Progenitor cell of endocrine pancreas (in vitro differentiated cells): ENCODE measurements at regions not wholly inside any gene's neighbourhood (a gene's known extent, or its start where the extent isn't known, plus 50 kb on each side); places are given as distances from the start of the nearest gene placed in this dataset.

Source experiments
- DNase-seq: peaks from one replicate; pipeline ENCODE4 v3.0.0; 2021; ENCODE audit warnings: low spot score; ENCODE audit not compliant: unreplicated experiment
- H3K27ac Mint-ChIP-seq: 2 replicates; pipeline ENCODE4 v1.8.0; 2021; ENCODE audit warnings: mild to moderate bottlenecking, moderate library complexity, mixed read lengths
- H3K27me3 Mint-ChIP-seq: 2 replicates; pipeline ENCODE4 v1.8.0; 2021; ENCODE audit warnings: mixed read lengths
- H3K36me3 Mint-ChIP-seq: 2 replicates; pipeline ENCODE4 v1.8.0; 2022; ENCODE audit warnings: mixed read lengths; ENCODE audit not compliant: insufficient read depth
- H3K4me1 Mint-ChIP-seq: 2 replicates; pipeline ENCODE4 v1.8.0; 2021; ENCODE audit warnings: low read depth, mixed read lengths
- H3K4me3 Mint-ChIP-seq: 2 replicates; pipeline ENCODE4 v1.8.0; 2021; ENCODE audit warnings: low read depth, mild to moderate bottlenecking, moderate library complexity, mixed read lengths
- H3K9me3 Mint-ChIP-seq: 2 replicates; pipeline ENCODE4 v1.8.0; 2021; ENCODE audit warnings: low read depth, mixed read lengths
- TF ChIP-seq, protein P1 (sequence below): fragments of 200-600 bp; sonication (generic); IDR thresholded peaks from one replicate; pipeline ENCODE4 v1.5.0; 2021; ENCODE audit warnings: antibody characterized with exemption, mild to moderate bottlenecking; ENCODE audit not compliant: unreplicated experiment

DNA sequence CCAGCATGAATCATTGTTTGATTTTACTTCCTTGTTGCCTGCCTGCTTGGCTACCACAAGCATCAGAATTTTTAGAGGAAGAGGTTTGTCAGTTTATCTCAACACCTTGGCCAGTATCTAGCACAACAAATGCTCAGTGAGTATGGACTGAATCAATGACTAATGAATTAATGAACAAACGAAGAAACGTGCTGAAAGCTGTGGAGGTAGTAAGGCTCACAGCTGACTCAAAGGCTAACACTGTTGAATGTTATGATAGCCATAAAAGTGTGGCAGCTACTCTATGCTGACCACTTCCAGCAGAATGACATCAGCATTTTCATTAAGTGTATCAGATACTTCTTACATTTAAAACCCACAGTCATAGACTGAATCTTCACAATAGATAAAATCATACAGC lies 543.4 kb downstream of the IRS1 start:
- H3K4me3 Mint-ChIP-seq: no peak overlapping the region
- no peak overlapping the region for H3K27ac Mint-ChIP-seq
- H3K4me1 Mint-ChIP-seq: no peaks in the 10 kb centered on the region
- no peak for DNase-seq
- TF ChIP-seq, protein P1, sequence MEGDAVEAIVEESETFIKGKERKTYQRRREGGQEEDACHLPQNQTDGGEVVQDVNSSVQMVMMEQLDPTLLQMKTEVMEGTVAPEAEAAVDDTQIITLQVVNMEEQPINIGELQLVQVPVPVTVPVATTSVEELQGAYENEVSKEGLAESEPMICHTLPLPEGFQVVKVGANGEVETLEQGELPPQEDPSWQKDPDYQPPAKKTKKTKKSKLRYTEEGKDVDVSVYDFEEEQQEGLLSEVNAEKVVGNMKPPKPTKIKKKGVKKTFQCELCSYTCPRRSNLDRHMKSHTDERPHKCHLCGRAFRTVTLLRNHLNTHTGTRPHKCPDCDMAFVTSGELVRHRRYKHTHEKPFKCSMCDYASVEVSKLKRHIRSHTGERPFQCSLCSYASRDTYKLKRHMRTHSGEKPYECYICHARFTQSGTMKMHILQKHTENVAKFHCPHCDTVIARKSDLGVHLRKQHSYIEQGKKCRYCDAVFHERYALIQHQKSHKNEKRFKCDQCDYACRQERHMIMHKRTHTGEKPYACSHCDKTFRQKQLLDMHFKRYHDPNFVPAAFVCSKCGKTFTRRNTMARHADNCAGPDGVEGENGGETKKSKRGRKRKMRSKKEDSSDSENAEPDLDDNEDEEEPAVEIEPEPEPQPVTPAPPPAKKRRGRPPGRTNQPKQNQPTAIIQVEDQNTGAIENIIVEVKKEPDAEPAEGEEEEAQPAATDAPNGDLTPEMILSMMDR: no peak
- peaks cover 5% of the 10 kb centered on the region for H3K9me3 Mint-ChIP-seq
- no peaks in the 10 kb centered on the region for H3K27me3 Mint-ChIP-seq
- H3K36me3 Mint-ChIP-seq: no peaks in the 10 kb centered on the region

DNA sequence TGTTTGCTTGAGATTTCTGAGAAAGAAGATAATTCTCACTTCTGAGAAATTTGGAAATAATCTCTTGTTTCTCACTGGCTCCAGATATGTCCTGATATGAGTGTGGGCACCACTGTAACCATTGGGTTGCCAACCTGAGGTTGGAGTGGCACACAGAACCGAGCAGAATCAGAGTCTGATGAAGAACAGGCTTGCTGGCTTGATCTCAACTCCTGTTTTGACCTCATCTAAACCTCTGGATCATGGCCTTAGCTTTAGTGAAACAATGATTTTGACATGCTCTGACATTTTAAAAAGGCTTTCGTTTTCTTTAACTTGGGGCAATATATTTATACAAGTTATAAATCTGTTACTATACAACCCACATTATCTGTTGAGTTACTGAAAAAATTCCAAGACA lies 548.0 kb downstream of the IRS1 start:
- Mint-ChIP-seq H3K9me3 (peaks cover 5% of the 10 kb centered on the region), H3K4me3 (no peak overlapping the region), H3K4me1 (no peaks in the 10 kb centered on the region), H3K27me3 (no peaks in the 10 kb centered on the region), H3K27ac (no peak overlapping the region), H3K36me3 (no peaks in the 10 kb centered on the region)
- TF ChIP-seq, protein P1: no peak
- DNase-seq: no peak

- TF ChIP-seq, protein P1: no peak
Observed at GRCh38 chr2:226247289-226248275, 552.0 kb downstream of the IRS1 start.

GRCh38 chr2:226234187-226234586 lies 565.4 kb downstream of the IRS1 start:
- no peak for DNase-seq
- Mint-ChIP-seq H3K4me3 (no peak overlapping the region), H3K36me3 (no peaks in the 10 kb centered on the region), H3K9me3 (no peaks in the 10 kb centered on the region), H3K4me1 (no peaks in the 10 kb centered on the region), H3K27me3 (no peaks in the 10 kb centered on the region), H3K27ac (no peak overlapping the region)
- TF ChIP-seq, protein P1: no peak

More at GRCh38 chr2:226247289-226248275, 552.0 kb downstream of the IRS1 start:
- H3K27ac Mint-ChIP-seq: no peak overlapping the region
- DNase-seq: no peak
- no peaks in the 10 kb centered on the region for H3K36me3 Mint-ChIP-seq
- no peak overlapping the region for H3K4me3 Mint-ChIP-seq
- no peaks in the 10 kb centered on the region for H3K4me1 Mint-ChIP-seq
- no peaks in the 10 kb centered on the region for H3K27me3 Mint-ChIP-seq
- H3K9me3 Mint-ChIP-seq: peaks cover 9% of the 10 kb centered on the region

GRCh38 chr2:226233388-226233787 lies 566.2 kb downstream of the IRS1 start:
- no peaks in the 10 kb centered on the region for H3K36me3 Mint-ChIP-seq
- H3K4me1 Mint-ChIP-seq: no peaks in the 10 kb centered on the region
- TF ChIP-seq, protein P1: no peak
- no peaks in the 10 kb centered on the region for H3K27me3 Mint-ChIP-seq
- H3K9me3 Mint-ChIP-seq: no peaks in the 10 kb centered on the region
- no peak overlapping the region for H3K4me3 Mint-ChIP-seq
- H3K27ac Mint-ChIP-seq: no peak overlapping the region
- no peak for DNase-seq
